GM12801 (cell line): ENCODE measurements at regions not wholly inside any gene's neighbourhood (a gene's known extent, or its start where the extent isn't known, plus 50 kb on each side); places are given as distances from the start of the nearest gene placed in this dataset.

Experiments used
- TF ChIP-seq, protein P1 (sequence below): IDR thresholded peaks from one replicate; pipeline ENCODE4 v1.5.1; 2011; ENCODE audit warnings: control low read depth; ENCODE audit not compliant: insufficient read length; ENCODE audit errors: extremely low read depth

- TF ChIP-seq, protein P1, sequence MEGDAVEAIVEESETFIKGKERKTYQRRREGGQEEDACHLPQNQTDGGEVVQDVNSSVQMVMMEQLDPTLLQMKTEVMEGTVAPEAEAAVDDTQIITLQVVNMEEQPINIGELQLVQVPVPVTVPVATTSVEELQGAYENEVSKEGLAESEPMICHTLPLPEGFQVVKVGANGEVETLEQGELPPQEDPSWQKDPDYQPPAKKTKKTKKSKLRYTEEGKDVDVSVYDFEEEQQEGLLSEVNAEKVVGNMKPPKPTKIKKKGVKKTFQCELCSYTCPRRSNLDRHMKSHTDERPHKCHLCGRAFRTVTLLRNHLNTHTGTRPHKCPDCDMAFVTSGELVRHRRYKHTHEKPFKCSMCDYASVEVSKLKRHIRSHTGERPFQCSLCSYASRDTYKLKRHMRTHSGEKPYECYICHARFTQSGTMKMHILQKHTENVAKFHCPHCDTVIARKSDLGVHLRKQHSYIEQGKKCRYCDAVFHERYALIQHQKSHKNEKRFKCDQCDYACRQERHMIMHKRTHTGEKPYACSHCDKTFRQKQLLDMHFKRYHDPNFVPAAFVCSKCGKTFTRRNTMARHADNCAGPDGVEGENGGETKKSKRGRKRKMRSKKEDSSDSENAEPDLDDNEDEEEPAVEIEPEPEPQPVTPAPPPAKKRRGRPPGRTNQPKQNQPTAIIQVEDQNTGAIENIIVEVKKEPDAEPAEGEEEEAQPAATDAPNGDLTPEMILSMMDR: no peak
These were observed 330.0 kb downstream of the HNRNPD start for GRCh38 chr4:82043809-82044137.

DNA sequence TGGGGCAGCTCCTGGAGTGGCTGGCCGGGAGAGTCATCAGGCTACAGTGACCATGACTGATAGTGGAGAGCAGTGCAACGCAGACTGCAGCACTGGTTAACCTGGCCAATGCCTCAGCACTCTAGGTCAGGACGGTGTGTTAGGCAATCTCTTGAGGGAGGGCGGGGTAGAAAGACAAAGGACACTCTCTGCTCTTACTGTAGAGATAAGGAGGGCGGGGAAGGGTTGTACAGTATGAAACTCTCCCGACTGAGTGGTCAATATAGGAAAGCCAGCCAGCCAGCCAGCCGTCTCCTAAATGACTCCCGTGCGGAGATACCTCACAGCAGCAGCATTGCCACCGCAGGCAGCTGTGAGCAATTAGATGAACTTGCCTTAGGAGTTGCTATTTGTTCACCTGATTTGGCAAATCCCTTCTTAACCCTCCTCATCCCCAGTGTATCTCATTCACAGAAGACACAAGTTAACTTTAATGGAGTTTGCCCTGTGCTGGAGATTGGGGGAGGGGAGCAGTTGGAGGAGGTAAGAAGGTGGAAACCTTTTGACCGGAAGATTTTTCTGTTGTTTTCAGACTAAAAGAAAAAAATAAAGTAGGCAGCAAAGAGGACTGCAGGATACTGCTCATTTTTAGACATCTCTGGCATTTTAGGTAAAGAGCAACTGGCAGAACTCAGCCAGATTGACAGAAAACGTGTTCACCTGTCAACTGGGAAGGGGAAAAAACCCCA lies 330.5 kb downstream of the HNRNPD start:
- TF ChIP-seq, protein P1: no peak

GRCh38 chr4:82042042-82042441 lies 331.7 kb downstream of the HNRNPD start:
- TF ChIP-seq, protein P1: no peak

- TF ChIP-seq, protein P1: no peak
These were observed 334.9 kb downstream of the HNRNPD start for GRCh38 chr4:82038936-82039335.

GRCh38 chr4:82036181-82036580 lies 337.6 kb downstream of the HNRNPD start:
- TF ChIP-seq, protein P1: no peak

GRCh38 chr4:82034878-82035277 lies 338.9 kb downstream of the HNRNPD start:
- TF ChIP-seq, protein P1: no peak

DNA sequence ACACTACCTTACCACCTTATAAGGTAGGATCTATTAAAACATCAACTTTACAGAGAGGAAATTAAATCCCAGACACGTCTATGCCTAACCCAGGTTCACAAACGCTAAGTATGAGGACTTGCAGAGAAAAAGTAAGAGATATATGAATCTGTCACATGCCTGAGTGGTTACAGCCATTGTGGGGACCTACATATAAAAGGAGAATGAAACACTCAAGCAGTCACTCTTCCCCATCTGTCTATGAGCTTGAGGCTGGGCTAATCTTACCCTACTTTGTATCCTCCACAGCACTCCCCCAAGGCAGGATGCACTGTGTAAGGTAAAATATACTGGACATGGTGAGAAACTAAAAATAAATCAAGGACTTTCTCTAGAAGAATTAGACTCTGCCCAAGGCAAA lies 339.9 kb downstream of the HNRNPD start:
- TF ChIP-seq, protein P1: no peak
